ENCODE measurements at regions not wholly inside any gene's neighbourhood (a gene's known extent, or its start where the extent isn't known, plus 50 kb on each side); places are given as distances from the start of the nearest gene placed in this dataset.

DNA sequence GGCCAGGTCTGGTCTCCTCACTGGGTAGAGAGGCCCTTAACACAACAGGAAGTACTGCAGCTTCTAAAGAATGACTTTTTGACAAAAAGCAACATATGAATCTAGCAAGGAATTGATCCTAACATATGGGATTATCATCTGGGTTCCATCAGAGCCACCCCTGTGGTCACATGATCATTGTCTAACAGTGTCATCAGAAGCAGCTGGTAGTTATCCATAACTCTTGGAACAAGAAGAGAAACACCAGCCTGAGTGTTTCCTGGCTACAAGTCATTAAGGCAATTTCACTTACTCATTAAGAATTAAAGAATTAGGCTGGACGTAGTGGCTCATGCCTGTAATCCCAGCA, 219.3 kb upstream of the ARID1B start:
- Histone ChIP-seq H3K9me3 (replicated peaks in 1 of 3) (no peaks in the 10 kb centered on the region), H3K4me3 (no peak overlapping the region), H3K27ac (no peak overlapping the region), H3K4me1 (replicated peaks in 1 of 2) (no peaks in the 10 kb centered on the region), H3K36me3 (replicated peaks in 1 of 2) (no peaks in the 10 kb centered on the region), H3K27me3 (no peaks in the 10 kb centered on the region)
- peak in 1 of 7 donors; percentile 41 for DNase-seq
- no peak for TF ChIP-seq CTCF (IDR thresholded peaks at IDR 0.05)
- no peak for TF ChIP-seq POLR2A (IDR thresholded peaks at IDR 0.05)
- intact Hi-C loops (cut with DNase I): no loop called here
- 67 to 87% (median 77%) methylated on average over 1 of the region's 1 CpG for WGBS, 4 donors

- H3K4me3 ChIP-seq: no peak overlapping the region
- no peaks in the 10 kb centered on the region for H3K9me3 ChIP-seq (replicated peaks in 1 of 3)
- H3K27ac ChIP-seq: no peak overlapping the region
- H3K4me1 ChIP-seq (replicated peaks in 1 of 2): no peaks in the 10 kb centered on the region
- H3K27me3 ChIP-seq: no peaks in the 10 kb centered on the region
- intact Hi-C loops (cut with DNase I): no loop called here
- H3K36me3 ChIP-seq (replicated peaks in 1 of 2): no peaks in the 10 kb centered on the region
- whole genome bisulfite sequencing, 4 donors: 50 to 65% (median 57%) methylated on average over 11 of the region's 11 CpGs
- TF ChIP-seq CTCF (IDR thresholded peaks at IDR 0.05) (no peak), POLR2A (IDR thresholded peaks at IDR 0.05) (no peak)
- peak in 3 of 7 donors; percentile 34 to 82 (median 39) for DNase-seq
Observed at GRCh38 chr6:156557251-156557910, 219.8 kb upstream of the ARID1B start.

DNA sequence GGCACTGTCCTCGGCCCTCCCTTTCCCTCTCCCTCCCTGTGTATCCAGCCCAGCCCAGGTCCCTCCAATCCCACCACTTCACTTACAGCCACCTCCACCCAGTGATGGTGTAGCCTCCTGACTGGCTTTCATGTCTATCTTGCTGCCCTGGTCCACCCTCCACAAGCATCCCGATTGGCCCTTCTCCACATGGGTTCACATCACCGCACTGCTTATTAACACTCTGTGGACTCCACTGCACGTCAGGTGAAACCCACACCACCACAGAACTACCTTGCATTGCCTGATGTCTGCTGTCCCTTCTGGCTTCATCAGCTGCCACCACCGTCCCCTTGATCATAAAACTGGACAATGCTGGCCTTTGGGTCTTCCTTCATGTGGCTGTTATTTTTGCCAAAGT, 220.4 kb upstream of the ARID1B start:
- Histone ChIP-seq H3K27me3 (no peaks in the 10 kb centered on the region), H3K4me3 (no peak overlapping the region), H3K9me3 (replicated peaks in 1 of 3) (no peaks in the 10 kb centered on the region), H3K27ac (no peak overlapping the region), H3K36me3 (replicated peaks in 1 of 2) (no peaks in the 10 kb centered on the region), H3K4me1 (replicated peaks in 1 of 2) (no peaks in the 10 kb centered on the region)
- WGBS, 4 donors: 71 to 83% (median 77%) methylated on average over 5 of the region's 5 CpGs
- TF ChIP-seq CTCF (IDR thresholded peaks at IDR 0.05): no peak
- TF ChIP-seq POLR2A (IDR thresholded peaks at IDR 0.05): no peak
- DNase-seq: peak in 1 of 7 donors; percentile 34
- intact Hi-C loops (cut with DNase I): no loop called here

- Histone ChIP-seq H3K4me1 (replicated peaks in 1 of 2) (no peaks in the 10 kb centered on the region), H3K4me3 (no peak overlapping the region), H3K27ac (no peak overlapping the region), H3K27me3 (no peaks in the 10 kb centered on the region), H3K36me3 (replicated peaks in 1 of 2) (no peaks in the 10 kb centered on the region), H3K9me3 (replicated peaks in 1 of 3) (no peaks in the 10 kb centered on the region)
- TF ChIP-seq CTCF (IDR thresholded peaks at IDR 0.05) (no peak), POLR2A (IDR thresholded peaks at IDR 0.05) (no peak)
- 62 to 78% (median 67%) methylated on average over 2 of the region's 2 CpGs for WGBS, 4 donors
- intact Hi-C loops (cut with DNase I): no loop called here
- DNase-seq: no peak
Observed at GRCh38 chr6:156555116-156555515, 222.1 kb upstream of the ARID1B start.
